Vagina (tissue), 2 donors: ENCODE measurements at regions not wholly inside any gene's neighbourhood (a gene's known extent, or its start where the extent isn't known, plus 50 kb on each side); places are given as distances from the start of the nearest gene placed in this dataset.

Source experiments
- DNase-seq, 2 donors: peaks; one replicate each; pipeline ENCODE4 v3.0.0-alpha.2; 2017; ENCODE audit errors: extremely low spot score in 2 of 2
- H3K27ac ChIP-seq: fragments of 200-600 bp; sonication (generic); one replicate; pipeline ENCODE4 v1.5.1; 2019
- H3K27me3 ChIP-seq: fragments of 200-600 bp; sonication (generic); one replicate; pipeline ENCODE4 v1.5.1; 2019
- H3K36me3 ChIP-seq, 2 donors: fragments of 200-600 bp; sonication (generic); one replicate each; pipeline ENCODE4 v1.5.1; 2017 to 2019
- H3K4me1 ChIP-seq: fragments of 200-600 bp; sonication (generic); one replicate; pipeline ENCODE4 v1.5.1; 2019
- H3K4me3 ChIP-seq, 2 donors: fragments of 200-600 bp; sonication (generic); 1 replicate in 1 of 2; 2 replicates in 1 of 2; pipeline ENCODE4 v1.5.1; 2016 to 2019
- H3K9me3 ChIP-seq: fragments of 200-600 bp; sonication (generic); one replicate; pipeline ENCODE4 v1.5.1; 2019
- CTCF ChIP-seq, 3 experiments: fragments of 450-650 bp in 2 of 3; fragments of 200-600 bp in 1 of 3; sonication (generic) in 1 of 3; IDR thresholded peaks; one replicate each; pipeline ENCODE4 v1.5.1; 2017 to 2019; ENCODE audit warnings: antibody characterized with exemption in 3 of 3, mild to moderate bottlenecking in 2 of 3, moderate library complexity in 2 of 3
- POLR2A ChIP-seq, 2 donors: fragments of 450-650 bp; IDR thresholded peaks; one replicate each; pipeline ENCODE4 v1.6.1; 2017; ENCODE audit warnings: antibody characterized with exemption in 2 of 2, mild to moderate bottlenecking in 2 of 2, moderate library complexity in 2 of 2
- POLR2AphosphoS5 ChIP-seq, 2 donors: sonication (generic); formaldehyde crosslinking; IDR thresholded peaks; one replicate each; pipeline ENCODE4 v1.9.0; 2017; ENCODE audit warnings: antibody characterized with exemption in 2 of 2, mild to moderate bottlenecking in 2 of 2, low read depth in 1 of 2; ENCODE audit not compliant: insufficient read depth in 1 of 2
- intact Hi-C: fragments of 100-400 bp; cut with DNase I; formaldehyde crosslinking; loops from one replicate; pipeline ENCODE4 v1.15.1; 2023

GRCh38 chr18:45248240-45248903 is 366.9 kb upstream of the SLC14A2 start:
- DNase-seq, result no peak
- Histone ChIP-seq H3K4me3 (no peak overlapping the region), H3K4me1 (peaks cover 24% of the 10 kb centered on the region), H3K36me3 (no peaks in the 10 kb centered on the region), H3K27me3 (no peaks in the 10 kb centered on the region), H3K9me3 (no peaks in the 10 kb centered on the region), H3K27ac (peak overlapping the region; percentile 32)
- intact Hi-C loops, result no loop called here
- no peak for TF ChIP-seq POLR2A (IDR thresholded peaks at IDR 0.05)
- no peak for TF ChIP-seq CTCF (IDR thresholded peaks at IDR 0.05)
- no peak for TF ChIP-seq POLR2AphosphoS5 (IDR thresholded peaks at IDR 0.05; ENCODE audit: insufficient read depth in 1 of 2, low read depth in 1 of 2)

- intact Hi-C loops, result no loop called here
- no peak for DNase-seq
- H3K4me3 ChIP-seq, result no peak overlapping the region
- H3K9me3 ChIP-seq, result no peaks in the 10 kb centered on the region
- TF ChIP-seq POLR2AphosphoS5 (IDR thresholded peaks at IDR 0.05; ENCODE audit: insufficient read depth in 1 of 2, low read depth in 1 of 2) (no peak), CTCF (IDR thresholded peaks at IDR 0.05) (no peak), POLR2A (IDR thresholded peaks at IDR 0.05) (no peak)
- H3K27me3 ChIP-seq, result no peaks in the 10 kb centered on the region
- H3K27ac ChIP-seq, result no peak overlapping the region
- H3K4me1 ChIP-seq, result peaks cover 29% of the 10 kb centered on the region
- H3K36me3 ChIP-seq, result no peaks in the 10 kb centered on the region
Measured at GRCh38 chr18:45249246-45249661, 366.0 kb upstream of the SLC14A2 start.

GRCh38 chr18:45250479-45250878 is 364.8 kb upstream of the SLC14A2 start:
- Histone ChIP-seq H3K27ac (no peak overlapping the region), H3K27me3 (no peaks in the 10 kb centered on the region)
- no peak for DNase-seq

GRCh38 chr18:45251236-45251635 is 364.0 kb upstream of the SLC14A2 start:
- no peak for DNase-seq
- no peaks in the 10 kb centered on the region for H3K36me3 ChIP-seq
- H3K4me1 ChIP-seq, result peaks cover 41% of the 10 kb centered on the region
- intact Hi-C loops, result no loop called here
- no peak for TF ChIP-seq CTCF (IDR thresholded peaks at IDR 0.05)
- no peak for TF ChIP-seq POLR2AphosphoS5 (IDR thresholded peaks at IDR 0.05; ENCODE audit: insufficient read depth in 1 of 2, low read depth in 1 of 2)
- no peak for TF ChIP-seq POLR2A (IDR thresholded peaks at IDR 0.05)
- no peak overlapping the region for H3K4me3 ChIP-seq
- H3K27ac ChIP-seq, result no peak overlapping the region
- no peaks in the 10 kb centered on the region for H3K9me3 ChIP-seq
- H3K27me3 ChIP-seq, result no peaks in the 10 kb centered on the region

More at GRCh38 chr18:45250479-45250878, 364.8 kb upstream of the SLC14A2 start:
- no peak for TF ChIP-seq POLR2A (IDR thresholded peaks at IDR 0.05)
- TF ChIP-seq POLR2AphosphoS5 (IDR thresholded peaks at IDR 0.05; ENCODE audit: insufficient read depth in 1 of 2, low read depth in 1 of 2), result no peak
- no peak for TF ChIP-seq CTCF (IDR thresholded peaks at IDR 0.05)
- Histone ChIP-seq H3K9me3 (no peaks in the 10 kb centered on the region), H3K4me3 (no peak overlapping the region), H3K4me1 (peaks cover 41% of the 10 kb centered on the region), H3K36me3 (no peaks in the 10 kb centered on the region)
- intact Hi-C loops, result no loop called here

- Histone ChIP-seq H3K36me3 (no peaks in the 10 kb centered on the region), H3K4me3 (no peak overlapping the region), H3K4me1 (peaks cover 41% of the 10 kb centered on the region), H3K27ac (no peak overlapping the region), H3K9me3 (no peaks in the 10 kb centered on the region), H3K27me3 (no peaks in the 10 kb centered on the region)
- TF ChIP-seq POLR2A (IDR thresholded peaks at IDR 0.05) (no peak), POLR2AphosphoS5 (IDR thresholded peaks at IDR 0.05; ENCODE audit: insufficient read depth in 1 of 2, low read depth in 1 of 2) (no peak), CTCF (IDR thresholded peaks at IDR 0.05) (no peak)
- DNase-seq, result no peak
- intact Hi-C loops, result no loop called here
Measured at GRCh38 chr18:45252474-45252873, 362.8 kb upstream of the SLC14A2 start.
